Mesenchymal stem cell (in vitro differentiated cells and primary cell): ENCODE measurements at regions not wholly inside any gene's neighbourhood (a gene's known extent, or its start where the extent isn't known, plus 50 kb on each side); places are given as distances from the start of the nearest gene placed in this dataset.

Source experiments
- DNase-seq: peaks from one replicate; pipeline ENCODE4 v3.0.0-alpha.2; 2013
- H2AFZ ChIP-seq: one replicate; pipeline ENCODE4 v1.6.1; 2013; ENCODE audit warnings: low read depth, mild to moderate bottlenecking, control low read depth, inconsistent platforms, low read length, moderate library complexity
- H2AK5ac ChIP-seq: 2 replicates; pipeline ENCODE4 v1.6.1; 2013; ENCODE audit warnings: low read length, moderate library complexity, mild to moderate bottlenecking, inconsistent platforms; ENCODE audit not compliant: severe bottlenecking
- H2BK120ac ChIP-seq: one replicate; pipeline ENCODE4 v1.6.1; 2013; ENCODE audit warnings: low read depth, mild to moderate bottlenecking, inconsistent platforms, low read length, moderate library complexity
- H2BK12ac ChIP-seq, 2 experiments: one replicate each; pipeline ENCODE4 v1.6.1; 2013; ENCODE audit warnings: inconsistent platforms in 2 of 2, low read length in 2 of 2, mild to moderate bottlenecking in 2 of 2, moderate library complexity in 2 of 2, control low read depth in 1 of 2
- H2BK15ac ChIP-seq: one replicate; pipeline ENCODE4 v1.6.1; 2013; ENCODE audit warnings: mild to moderate bottlenecking, low read depth, inconsistent platforms; ENCODE audit not compliant: poor library complexity, severe bottlenecking
- H2BK5ac ChIP-seq: 2 replicates; pipeline ENCODE4 v1.6.1; 2013; ENCODE audit warnings: low read depth, mild to moderate bottlenecking, low read length, control low read depth, inconsistent platforms; ENCODE audit not compliant: poor library complexity, severe bottlenecking
- H3K14ac ChIP-seq, 2 experiments: one replicate each; pipeline ENCODE4 v1.6.1; 2013; ENCODE audit warnings: inconsistent platforms in 2 of 2, low read length in 2 of 2, control low read depth in 1 of 2, mild to moderate bottlenecking in 1 of 2, moderate library complexity in 1 of 2
- H3K18ac ChIP-seq, 2 experiments: one replicate each; pipeline ENCODE4 v1.6.1; 2013; ENCODE audit warnings: inconsistent platforms in 2 of 2, low read length in 2 of 2, control low read depth in 1 of 2, low read depth in 1 of 2, mild to moderate bottlenecking in 1 of 2
- H3K23ac ChIP-seq, 2 experiments: one replicate each; pipeline ENCODE4 v1.6.1; 2013; ENCODE audit warnings: inconsistent platforms in 2 of 2, low read length in 2 of 2, mild to moderate bottlenecking in 2 of 2, moderate library complexity in 2 of 2, control low read depth in 1 of 2
- H3K27ac ChIP-seq: 2 replicates; pipeline ENCODE4 v1.5.1; 2013; ENCODE audit warnings: mild to moderate bottlenecking, moderate library complexity, low read length, control low read depth, inconsistent platforms; ENCODE audit not compliant: poor library complexity, severe bottlenecking
- H3K27me3 ChIP-seq, 2 experiments: 2 replicates each; pipeline versions ENCODE4 v1.6.1 to v1.7.0; 2013; ENCODE audit warnings: low read length in 2 of 2, mild to moderate bottlenecking in 2 of 2, moderate library complexity in 2 of 2, control low read depth in 1 of 2, inconsistent platforms in 1 of 2; ENCODE audit not compliant: control insufficient read depth in 1 of 2, insufficient read depth in 1 of 2
- H3K36me3 ChIP-seq, 2 experiments: 2 replicates each; pipeline versions ENCODE4 v1.6.1 to v1.7.0; 2013; ENCODE audit warnings: low read length in 2 of 2, control low read depth in 1 of 2, inconsistent platforms in 1 of 2, low read depth in 1 of 2, mild to moderate bottlenecking in 1 of 2; ENCODE audit not compliant: insufficient read depth in 2 of 2, control insufficient read depth in 1 of 2
- H3K4ac ChIP-seq, 2 experiments: one replicate each; pipeline ENCODE4 v1.6.1; 2013; ENCODE audit warnings: inconsistent platforms in 2 of 2, low read length in 2 of 2, mild to moderate bottlenecking in 2 of 2, moderate library complexity in 2 of 2, control low read depth in 1 of 2, low read depth in 1 of 2
- H3K4me1 ChIP-seq: 2 replicates; pipeline ENCODE4 v1.6.1; 2013; ENCODE audit warnings: low read depth, low read length, control low read depth; ENCODE audit not compliant: control insufficient read depth, insufficient read depth
- H3K4me2 ChIP-seq: 2 replicates; pipeline ENCODE4 v1.6.1; 2013; ENCODE audit warnings: low read length, mild to moderate bottlenecking, inconsistent platforms; ENCODE audit not compliant: poor library complexity, severe bottlenecking
- H3K4me3 ChIP-seq, 2 experiments: 2 replicates each; pipeline versions ENCODE4 v1.5.1 to v1.7.0; 2013; ENCODE audit warnings: low read length in 2 of 2, mild to moderate bottlenecking in 2 of 2, control low read depth in 1 of 2, low read depth in 1 of 2; ENCODE audit not compliant: insufficient read depth in 1 of 2
- H3K79me1 ChIP-seq: replicated peaks from 2 replicates; pipeline ENCODE4 v1.6.1; 2013; ENCODE audit warnings: mild to moderate bottlenecking, control low read depth, low read length, inconsistent platforms; ENCODE audit not compliant: poor library complexity, severe bottlenecking
- H3K9ac ChIP-seq: 2 replicates; pipeline ENCODE4 v1.7.0; 2013; ENCODE audit warnings: mild to moderate bottlenecking, low read length, moderate library complexity
- H3K9me3 ChIP-seq: 2 replicates; pipeline ENCODE4 v1.7.0; 2013; ENCODE audit warnings: mild to moderate bottlenecking, low read length; ENCODE audit not compliant: control insufficient read depth
- H4K8ac ChIP-seq: one replicate; pipeline ENCODE4 v1.6.1; 2013; ENCODE audit warnings: inconsistent platforms, mild to moderate bottlenecking, low read length, moderate library complexity
- H4K91ac ChIP-seq: one replicate; pipeline ENCODE4 v1.6.1; 2013; ENCODE audit warnings: mild to moderate bottlenecking, low read length, inconsistent platforms
- WGBS: methylation state at CpG from one replicate; pipeline ENCODE4 v1.1.7; 2013; ENCODE audit warnings: mixed read lengths; 5-methylcytosine and 5-hydroxymethylcytosine counted together

DNA sequence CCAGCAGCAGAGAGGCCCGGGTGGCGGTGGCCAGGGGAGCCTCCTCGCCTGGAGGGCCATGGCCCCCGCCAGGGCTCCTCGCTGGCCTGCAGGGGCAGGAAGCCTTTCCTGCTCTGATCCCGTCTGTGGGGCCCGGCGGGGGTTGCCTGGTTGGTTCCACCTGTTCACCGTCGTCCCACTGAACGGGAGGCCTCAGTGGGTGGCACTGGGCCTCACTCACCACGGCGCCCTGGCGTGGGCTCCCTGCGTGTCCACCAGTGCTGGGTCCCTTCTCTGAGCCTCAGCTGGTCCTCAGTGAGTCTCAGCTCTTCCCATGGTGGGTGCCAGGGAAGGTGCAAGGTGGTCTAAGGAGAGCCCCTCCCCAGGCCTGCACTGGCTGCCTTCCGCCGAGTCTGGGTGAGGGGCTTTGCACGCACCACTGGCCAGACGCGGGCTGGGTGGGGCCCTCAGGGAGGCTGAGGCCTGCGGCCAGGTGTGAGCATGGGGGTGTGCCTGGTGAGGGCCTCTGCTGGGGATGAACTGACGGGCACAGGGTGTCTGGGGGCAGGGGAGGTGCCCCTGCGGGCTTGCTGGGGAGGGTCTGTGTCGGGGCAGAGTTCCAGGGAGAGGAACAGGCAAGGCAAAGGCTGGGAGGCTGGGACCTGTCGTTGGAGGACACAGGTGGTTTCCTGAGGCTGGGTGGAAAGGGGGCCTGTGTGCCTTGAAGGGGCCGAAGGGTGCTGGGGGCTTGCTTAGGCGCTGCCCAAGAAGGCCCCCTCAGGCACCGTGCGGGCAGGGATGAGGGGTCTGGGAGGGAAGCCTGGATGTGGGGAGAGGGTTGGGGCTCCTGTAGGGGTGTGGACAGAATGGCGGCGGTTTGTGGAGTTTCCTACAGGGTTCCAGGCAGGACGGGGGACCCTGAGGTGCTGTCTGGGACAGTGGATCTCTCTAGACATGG is 339.8 kb downstream of the TMEM121 start:
- Histone ChIP-seq H3K4me3 (no peak overlapping the region), H3K4ac (no peak overlapping the region), H4K91ac (peak overlapping the region; percentile 48), H3K23ac (no peak overlapping the region), H2BK12ac (no peak overlapping the region), H3K9ac (no peak overlapping the region), H3K9me3 (peaks cover 8% of the 10 kb centered on the region), H2AFZ (no peak overlapping the region), H3K36me3 (no peaks in the 10 kb centered on the region), H2AK5ac (no peak overlapping the region), H2BK5ac (no peak overlapping the region), H2BK120ac (no peak overlapping the region), H3K18ac (no peak overlapping the region), H4K8ac (no peak overlapping the region), H3K27ac (no peak overlapping the region), H3K27me3 (no peaks in the 10 kb centered on the region), H3K4me1 (no peaks in the 10 kb centered on the region), H3K14ac (no peak overlapping the region), H3K4me2 (no peak overlapping the region), H2BK15ac (no peak overlapping the region), H3K79me1 (no peaks in the 10 kb centered on the region)
- 85% methylated on average over 32 of the region's 32 CpGs for WGBS
- no peak for DNase-seq

DNA sequence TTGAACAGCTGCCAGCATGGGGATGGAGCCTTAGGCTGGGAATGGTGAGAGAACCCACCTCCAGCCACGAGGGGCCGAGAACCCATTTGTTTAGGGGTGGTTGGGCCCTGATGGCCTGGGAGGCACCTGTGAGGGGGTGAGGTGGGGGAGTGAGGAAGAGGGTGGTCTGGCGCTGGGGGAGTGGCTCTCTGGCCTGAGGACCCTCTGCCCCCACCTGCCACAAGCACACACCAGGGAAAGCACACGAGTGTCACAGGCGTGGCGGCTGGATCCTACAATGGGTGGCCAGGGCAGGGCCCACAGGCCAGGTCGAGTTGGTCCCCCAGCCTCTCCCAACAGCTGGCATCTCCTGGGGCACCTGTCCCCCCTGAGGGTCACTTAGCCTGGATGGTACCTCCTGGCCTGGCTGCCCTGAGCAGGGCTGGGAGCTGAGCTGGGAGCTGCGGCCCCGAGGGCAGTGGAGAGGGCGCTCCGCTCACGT is 340.5 kb downstream of the TMEM121 start:
- Histone ChIP-seq H2BK15ac (no peak overlapping the region), H3K4ac (no peak overlapping the region), H3K14ac (no peak overlapping the region), H3K79me1 (no peaks in the 10 kb centered on the region), H3K36me3 (no peaks in the 10 kb centered on the region), H3K18ac (no peak overlapping the region), H4K8ac (no peak overlapping the region), H3K9ac (no peak overlapping the region), H3K4me2 (no peak overlapping the region), H4K91ac (no peak overlapping the region), H3K27ac (no peak overlapping the region), H3K4me3 (no peak overlapping the region), H3K23ac (no peak overlapping the region), H2BK120ac (no peak overlapping the region), H2BK12ac (no peak overlapping the region), H3K27me3 (no peaks in the 10 kb centered on the region), H2AFZ (no peak overlapping the region), H2AK5ac (no peak overlapping the region), H3K4me1 (no peaks in the 10 kb centered on the region), H2BK5ac (no peak overlapping the region), H3K9me3 (peaks cover 8% of the 10 kb centered on the region)
- no peak for DNase-seq
- WGBS: 81% methylated on average over 6 of the region's 12 CpGs

DNA sequence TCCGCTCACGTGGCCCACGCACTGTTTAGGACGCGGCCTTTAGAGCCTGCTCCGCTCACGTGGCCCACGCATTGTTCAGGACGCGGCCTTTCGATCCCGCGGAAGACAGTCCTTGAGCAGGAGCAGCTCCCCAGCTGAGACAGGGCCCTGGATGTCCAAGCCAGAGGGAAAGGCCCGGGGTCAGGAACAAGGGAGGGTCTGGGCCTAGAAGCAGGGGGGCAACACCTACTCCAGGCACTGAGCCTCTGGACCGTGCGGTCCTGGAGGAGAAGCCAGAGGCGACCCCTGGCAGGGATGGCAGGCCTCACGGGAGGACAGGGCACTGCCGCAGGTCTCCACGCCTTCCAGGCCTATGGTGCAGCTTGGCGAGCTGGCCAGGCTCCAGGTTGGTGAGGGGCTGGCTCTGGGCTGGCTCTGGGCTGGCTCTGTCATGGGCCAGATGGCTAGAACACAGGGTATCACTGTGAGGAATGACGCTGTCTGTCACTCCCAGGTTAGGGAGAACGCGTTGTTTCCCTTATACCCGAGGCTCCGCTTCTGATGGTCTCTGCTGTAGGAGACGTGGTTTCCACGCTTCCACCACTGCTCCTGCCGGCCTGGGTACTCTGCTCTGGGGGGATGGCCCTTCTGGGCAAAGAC is 341.7 kb downstream of the TMEM121 start:
- H3K36me3 ChIP-seq: no peaks in the 10 kb centered on the region
- WGBS: 76% methylated on average over 26 of the region's 29 CpGs
- H2BK5ac ChIP-seq: no peak overlapping the region
- no peak overlapping the region for H3K4ac ChIP-seq
- no peak overlapping the region for H4K91ac ChIP-seq
- H3K27ac ChIP-seq: no peak overlapping the region
- H3K14ac ChIP-seq: no peak overlapping the region
- peaks cover 8% of the 10 kb centered on the region for H3K9me3 ChIP-seq
- no peak overlapping the region for H3K23ac ChIP-seq
- H3K9ac ChIP-seq: no peak overlapping the region
- no peak overlapping the region for H4K8ac ChIP-seq
- H3K4me2 ChIP-seq: no peak overlapping the region
- no peak overlapping the region for H2BK12ac ChIP-seq
- DNase-seq: no peak
- no peak overlapping the region for H2AK5ac ChIP-seq
- H2AFZ ChIP-seq: no peak overlapping the region
- no peaks in the 10 kb centered on the region for H3K4me1 ChIP-seq
- H3K18ac ChIP-seq: no peak overlapping the region
- no peaks in the 10 kb centered on the region for H3K27me3 ChIP-seq
- no peak overlapping the region for H3K4me3 ChIP-seq
- no peak overlapping the region for H2BK15ac ChIP-seq
- H2BK120ac ChIP-seq: no peak overlapping the region
- no peaks in the 10 kb centered on the region for H3K79me1 ChIP-seq

DNA sequence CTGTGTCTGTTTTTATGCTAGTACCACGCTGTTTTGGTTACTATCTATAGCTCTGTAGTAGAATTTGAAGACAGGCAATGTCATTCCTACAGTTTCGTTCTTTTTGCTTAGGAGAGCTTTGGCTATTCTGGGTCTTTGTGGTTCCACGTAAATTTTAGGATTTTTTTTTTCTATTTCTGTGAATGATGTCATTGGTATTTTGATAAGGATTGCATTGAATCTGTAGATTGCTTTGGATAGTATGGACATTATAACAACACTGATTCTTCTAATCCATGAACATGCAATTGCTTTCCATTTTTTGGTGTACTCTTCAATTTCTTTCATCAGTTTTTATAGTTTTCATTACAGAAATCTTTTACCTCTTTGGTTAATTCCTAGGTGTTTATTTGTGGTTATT is 345.2 kb downstream of the TMEM121 start:
- no peak overlapping the region for H3K18ac ChIP-seq
- H3K23ac ChIP-seq: no peak overlapping the region
- no peak for DNase-seq
- no peaks in the 10 kb centered on the region for H3K27me3 ChIP-seq
- H2AFZ ChIP-seq: no peak overlapping the region
- no peak overlapping the region for H3K4me3 ChIP-seq
- H3K36me3 ChIP-seq: no peaks in the 10 kb centered on the region
- H3K4me1 ChIP-seq: no peaks in the 10 kb centered on the region
- no peak overlapping the region for H3K4me2 ChIP-seq
- H3K14ac ChIP-seq: no peak overlapping the region
- no peak overlapping the region for H4K8ac ChIP-seq
- H4K91ac ChIP-seq: no peak overlapping the region
- no peak overlapping the region for H3K4ac ChIP-seq
- no peak overlapping the region for H2BK15ac ChIP-seq
- H3K9me3 ChIP-seq: peaks cover 8% of the 10 kb centered on the region
- H3K27ac ChIP-seq: no peak overlapping the region
- WGBS: 32% methylated on average over 3 of the region's 3 CpGs
- H3K79me1 ChIP-seq: no peaks in the 10 kb centered on the region
- no peak overlapping the region for H2BK5ac ChIP-seq
- no peak overlapping the region for H2AK5ac ChIP-seq
- H2BK120ac ChIP-seq: no peak overlapping the region
- no peak overlapping the region for H3K9ac ChIP-seq
- H2BK12ac ChIP-seq: no peak overlapping the region
